ENCODE measurements at regions not wholly inside any gene's neighbourhood (a gene's known extent, or its start where the extent isn't known, plus 50 kb on each side); places are given as distances from the start of the nearest gene placed in this dataset.

DNA sequence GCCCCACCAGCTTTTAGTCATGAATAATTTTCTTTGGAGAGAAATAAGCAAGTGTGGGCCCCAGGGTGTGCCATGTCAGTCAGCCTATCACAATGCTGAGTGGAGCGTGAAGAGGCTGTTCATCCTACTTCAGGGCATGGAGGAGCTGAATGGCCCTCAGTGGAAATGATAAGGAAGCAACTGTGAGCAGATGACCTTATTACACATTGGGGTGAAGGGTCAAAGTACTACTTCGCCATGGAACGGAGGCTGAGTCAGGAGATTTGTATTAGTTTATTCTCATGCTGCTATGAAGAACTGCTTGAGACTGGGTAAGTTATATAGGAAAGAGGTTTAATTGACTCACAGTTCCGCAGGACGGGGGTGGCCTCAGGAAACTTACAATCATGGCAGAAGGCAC, 231.0 kb upstream of the ADAMTS16 start:
- no peak for TF ChIP-seq EP300 (IDR thresholded peaks at IDR 0.05)
- no peak for TF ChIP-seq POLR2A (IDR thresholded peaks at IDR 0.05)
- TF ChIP-seq POLR2AphosphoS5 (IDR thresholded peaks at IDR 0.05) = no peak
- TF ChIP-seq CTCF (IDR thresholded peaks at IDR 0.05) = no peak
- ATAC-seq = no peak

DNA sequence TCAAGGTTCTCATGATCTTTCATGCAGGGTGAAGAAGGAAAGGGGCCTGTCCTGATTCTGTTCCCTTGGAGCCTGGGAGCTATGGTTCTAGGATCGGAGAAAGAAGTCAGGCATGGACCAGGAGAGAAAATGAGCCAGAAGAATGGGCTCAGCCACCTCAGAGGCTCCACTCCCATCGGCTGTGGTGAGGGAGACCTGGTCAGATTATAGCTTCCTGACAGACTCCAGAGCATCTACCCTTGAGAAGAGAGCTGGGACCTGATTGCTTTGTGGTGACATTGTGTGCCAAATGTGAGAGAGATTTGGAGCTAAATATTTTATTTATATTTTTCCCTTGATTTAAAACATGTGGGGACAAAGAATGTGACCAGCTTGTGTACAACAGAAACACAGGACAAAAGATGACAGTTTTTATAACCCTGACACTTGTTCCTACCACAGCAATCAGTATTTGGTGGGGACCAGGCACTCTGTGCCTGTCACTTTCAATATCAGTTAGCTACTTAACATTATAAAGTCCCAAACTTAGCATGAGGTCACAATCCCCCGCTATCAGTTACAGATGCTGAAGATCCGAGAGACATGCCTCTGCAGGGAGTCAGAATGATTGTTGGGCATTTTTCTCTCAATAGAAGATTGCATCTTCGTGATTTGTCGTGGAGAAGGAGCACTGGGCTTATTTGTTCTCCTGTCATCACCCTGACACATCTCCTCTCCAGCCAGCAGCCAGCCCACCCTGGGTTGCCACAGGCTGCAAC, 228.3 kb upstream of the ADAMTS16 start:
- TF ChIP-seq POLR2A (IDR thresholded peaks at IDR 0.05) (no peak), CTCF (IDR thresholded peaks at IDR 0.05) (no peak), EP300 (IDR thresholded peaks at IDR 0.05) (no peak), POLR2AphosphoS5 (IDR thresholded peaks at IDR 0.05) (no peak)
- 49 to 66% methylated on average over 2 to 6 of the region's 6 CpGs for WGBS, 2 donors (ENCODE audit: low coverage in 1 of 2)
- Histone ChIP-seq H3K4me1 (peaks cover 0 to 6% (median 0%) of the 10 kb centered on the region in 3 donors), H3K9me3 (no peaks in the 10 kb centered on the region), H3K27ac (no peak overlapping the region), H3K36me3 (no peaks in the 10 kb centered on the region), H3K27me3 (peaks cover 16% of the 10 kb centered on the region), H3K4me3 (no peak overlapping the region)
- no peak for ATAC-seq

More for the DNA sequence above, 231.0 kb upstream of the ADAMTS16 start:
- Histone ChIP-seq H3K4me1 (peaks cover 0 to 9% (median 0%) of the 10 kb centered on the region in 3 donors), H3K36me3 (no peaks in the 10 kb centered on the region), H3K27me3 (peaks cover 15% of the 10 kb centered on the region), H3K4me3 (no peak overlapping the region), H3K9me3 (no peaks in the 10 kb centered on the region), H3K27ac (no peak overlapping the region)
- WGBS, 2 donors (ENCODE audit: low coverage in 1 of 2) = 82% methylated on average over 5 of the region's 5 CpGs

DNA sequence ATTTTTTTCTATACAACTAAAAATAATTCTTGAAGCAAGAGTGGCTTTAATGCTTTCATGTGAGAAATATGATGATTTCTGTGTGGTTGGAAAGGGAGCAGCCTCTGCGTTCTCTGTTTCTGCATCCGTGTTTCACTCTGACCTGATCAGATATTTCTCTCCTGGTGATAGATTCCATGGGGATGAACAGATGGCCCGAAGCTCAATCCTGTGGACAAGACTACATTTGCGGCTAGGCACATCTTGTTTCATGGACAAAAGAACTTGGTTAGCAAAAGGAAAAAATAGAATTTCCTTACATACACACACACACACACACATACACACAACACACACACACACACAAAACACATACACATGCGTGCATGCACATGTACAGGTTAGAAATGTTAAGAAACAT, 218.2 kb upstream of the ADAMTS16 start:
- no peaks in the 10 kb centered on the region for H3K4me1 ChIP-seq
- 52 to 54% methylated on average over 4 of the region's 5 CpGs for WGBS, 2 donors (ENCODE audit: low coverage in 1 of 2)

DNA sequence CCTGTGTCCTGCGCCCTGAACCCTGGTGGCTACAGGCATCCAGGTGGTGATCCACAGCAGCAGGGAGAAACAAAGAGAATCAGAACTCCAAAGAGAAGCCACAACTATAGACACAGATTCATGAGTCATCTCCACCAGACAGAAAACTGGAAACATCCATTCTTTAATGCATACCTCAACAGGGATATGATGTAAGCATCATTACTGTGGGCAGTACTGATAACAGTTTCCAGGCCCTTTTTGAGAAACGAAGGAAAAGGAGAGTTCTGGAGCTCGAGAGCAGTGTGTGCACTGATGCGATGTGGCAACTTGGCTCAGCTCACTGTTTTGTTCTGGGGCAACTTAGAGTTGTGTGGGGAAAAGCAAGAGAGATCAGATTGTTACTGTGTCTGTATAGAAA, 215.6 kb upstream of the ADAMTS16 start:
- Histone ChIP-seq H3K27ac (no peak overlapping the region), H3K36me3 (no peaks in the 10 kb centered on the region), H3K4me1 (no peaks in the 10 kb centered on the region), H3K9me3 (no peaks in the 10 kb centered on the region), H3K27me3 (no peaks in the 10 kb centered on the region), H3K4me3 (no peak overlapping the region)
- TF ChIP-seq EP300 (IDR thresholded peaks at IDR 0.05) (no peak), POLR2AphosphoS5 (IDR thresholded peaks at IDR 0.05) (no peak), POLR2A (IDR thresholded peaks at IDR 0.05) (no peak), CTCF (IDR thresholded peaks at IDR 0.05) (no peak)
- 66 to 80% methylated on average over 3 to 4 of the region's 4 CpGs for WGBS, 2 donors (ENCODE audit: low coverage in 1 of 2)
- no peak for ATAC-seq

More for the DNA sequence above, 218.2 kb upstream of the ADAMTS16 start:
- ATAC-seq = no peak
- no peaks in the 10 kb centered on the region for H3K36me3 ChIP-seq
- H3K27me3 ChIP-seq = no peaks in the 10 kb centered on the region
- TF ChIP-seq CTCF (IDR thresholded peaks at IDR 0.05) (no peak), POLR2A (IDR thresholded peaks at IDR 0.05) (no peak), POLR2AphosphoS5 (IDR thresholded peaks at IDR 0.05) (no peak), EP300 (IDR thresholded peaks at IDR 0.05) (no peak)
- H3K4me3 ChIP-seq = no peak overlapping the region
- no peak overlapping the region for H3K27ac ChIP-seq
- no peaks in the 10 kb centered on the region for H3K9me3 ChIP-seq

DNA sequence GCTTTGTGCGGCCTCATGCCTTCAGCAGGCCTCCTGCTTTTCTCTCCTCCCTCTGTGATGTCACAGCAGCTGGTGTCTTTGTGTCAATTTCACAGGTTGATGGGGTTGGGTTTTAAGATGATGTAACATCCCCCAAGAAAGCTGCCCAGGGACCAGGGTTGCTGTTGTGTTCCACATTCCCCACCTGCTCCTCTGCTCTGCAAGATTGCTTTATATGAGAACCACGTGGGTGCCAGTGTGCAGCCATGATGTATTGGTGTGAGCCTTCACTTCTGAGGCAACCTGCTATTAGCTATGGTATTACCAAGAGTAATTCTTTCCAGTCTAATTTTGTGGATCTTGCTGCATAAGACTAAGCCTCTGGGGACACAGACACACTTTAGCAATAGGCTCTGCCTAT, 213.0 kb upstream of the ADAMTS16 start:
- no peak for ATAC-seq
- Histone ChIP-seq H3K27ac (no peak overlapping the region), H3K27me3 (no peaks in the 10 kb centered on the region), H3K9me3 (no peaks in the 10 kb centered on the region), H3K4me1 (no peaks in the 10 kb centered on the region), H3K36me3 (no peaks in the 10 kb centered on the region), H3K4me3 (no peak overlapping the region)
- TF ChIP-seq CTCF (IDR thresholded peaks at IDR 0.05) (no peak), POLR2A (IDR thresholded peaks at IDR 0.05) (no peak), POLR2AphosphoS5 (IDR thresholded peaks at IDR 0.05) (no peak), EP300 (IDR thresholded peaks at IDR 0.05) (no peak)
- 40 to 50% methylated on average over 1 of the region's 2 CpGs for WGBS, 2 donors (ENCODE audit: low coverage in 1 of 2)
